Mesothelial cell of epicardium (in vitro differentiated cells): ENCODE measurements at regions not wholly inside any gene's neighbourhood (a gene's known extent, or its start where the extent isn't known, plus 50 kb on each side); places are given as distances from the start of the nearest gene placed in this dataset.
A peak's percentile ranks its signal among the peaks of the same experiment; 100 is the strongest.

Experiments
- DNase-seq, 2 experiments: peaks; one replicate each; pipeline ENCODE4 v3.0.0; 2021; ENCODE audit warnings: low spot score in 2 of 2; ENCODE audit not compliant: unreplicated experiment in 2 of 2
- H3K27ac Mint-ChIP-seq: 2 replicates; pipeline ENCODE4 v1.8.0; 2021; ENCODE audit warnings: mixed read lengths
- H3K27me3 Mint-ChIP-seq: 2 replicates; pipeline ENCODE4 v1.8.0; 2021; ENCODE audit warnings: low read depth, mixed read lengths
- H3K36me3 Mint-ChIP-seq: 2 replicates; pipeline ENCODE4 v1.8.0; 2021; ENCODE audit warnings: mixed read lengths
- H3K4me1 Mint-ChIP-seq: 2 replicates; pipeline ENCODE4 v1.8.0; 2021; ENCODE audit warnings: mixed read lengths
- H3K4me3 Mint-ChIP-seq: 2 replicates; pipeline ENCODE4 v1.8.0; 2021; ENCODE audit warnings: mild to moderate bottlenecking, moderate library complexity, mixed read lengths
- H3K9me3 Mint-ChIP-seq: 2 replicates; pipeline ENCODE4 v1.8.0; 2021; ENCODE audit warnings: mixed read lengths
- CTCF ChIP-seq: fragments of 200-600 bp; sonication (generic); IDR thresholded peaks from one replicate; pipeline ENCODE4 v1.5.0; 2021; ENCODE audit warnings: antibody characterized with exemption; ENCODE audit not compliant: unreplicated experiment

- Mint-ChIP-seq H3K27ac (peak overlapping the region; percentile 88), H3K4me1 (peaks cover 24% of the 10 kb centered on the region), H3K36me3 (no peaks in the 10 kb centered on the region), H3K9me3 (no peaks in the 10 kb centered on the region), H3K4me3 (no peak overlapping the region), H3K27me3 (no peaks in the 10 kb centered on the region)
- no peak for DNase-seq
- TF ChIP-seq CTCF: no peak
These were observed 80.7 kb upstream of the ALDH1L1 start for GRCh38 chr3:126261037-126261436.

- H3K36me3 Mint-ChIP-seq: no peaks in the 10 kb centered on the region
- H3K4me3 Mint-ChIP-seq: no peak overlapping the region
- no peak for TF ChIP-seq CTCF
- H3K9me3 Mint-ChIP-seq: no peaks in the 10 kb centered on the region
- no peaks in the 10 kb centered on the region for H3K27me3 Mint-ChIP-seq
- no peak for DNase-seq
- H3K4me1 Mint-ChIP-seq: peaks cover 14% of the 10 kb centered on the region
- no peak overlapping the region for H3K27ac Mint-ChIP-seq
These were observed 79.3 kb upstream of the ALDH1L1 start for GRCh38 chr3:126259411-126260391.

GRCh38 chr3:126258670-126259069, 78.3 kb upstream of the ALDH1L1 start:
- Mint-ChIP-seq H3K4me1 (peaks cover 9% of the 10 kb centered on the region), H3K27me3 (no peaks in the 10 kb centered on the region), H3K4me3 (no peak overlapping the region), H3K36me3 (no peaks in the 10 kb centered on the region), H3K27ac (no peak overlapping the region), H3K9me3 (no peaks in the 10 kb centered on the region)
- TF ChIP-seq CTCF: no peak
- DNase-seq: no peak

GRCh38 chr3:126257984-126258383, 77.6 kb upstream of the ALDH1L1 start:
- Mint-ChIP-seq H3K27ac (no peak overlapping the region), H3K4me1 (peaks cover 9% of the 10 kb centered on the region), H3K9me3 (no peaks in the 10 kb centered on the region), H3K27me3 (no peaks in the 10 kb centered on the region), H3K36me3 (no peaks in the 10 kb centered on the region), H3K4me3 (no peak overlapping the region)
- no peak for TF ChIP-seq CTCF
- no peak for DNase-seq

GRCh38 chr3:126257174-126257573, 76.8 kb upstream of the ALDH1L1 start:
- H3K27me3 Mint-ChIP-seq: no peaks in the 10 kb centered on the region
- H3K36me3 Mint-ChIP-seq: no peaks in the 10 kb centered on the region
- DNase-seq: no peak
- H3K4me1 Mint-ChIP-seq: peaks cover 9% of the 10 kb centered on the region
- no peaks in the 10 kb centered on the region for H3K9me3 Mint-ChIP-seq
- H3K27ac Mint-ChIP-seq: no peak overlapping the region
- no peak overlapping the region for H3K4me3 Mint-ChIP-seq
- no peak for TF ChIP-seq CTCF
